ENCODE measurements at regions not wholly inside any gene's neighbourhood (a gene's known extent, or its start where the extent isn't known, plus 50 kb on each side); places are given as distances from the start of the nearest gene placed in this dataset.

DNA sequence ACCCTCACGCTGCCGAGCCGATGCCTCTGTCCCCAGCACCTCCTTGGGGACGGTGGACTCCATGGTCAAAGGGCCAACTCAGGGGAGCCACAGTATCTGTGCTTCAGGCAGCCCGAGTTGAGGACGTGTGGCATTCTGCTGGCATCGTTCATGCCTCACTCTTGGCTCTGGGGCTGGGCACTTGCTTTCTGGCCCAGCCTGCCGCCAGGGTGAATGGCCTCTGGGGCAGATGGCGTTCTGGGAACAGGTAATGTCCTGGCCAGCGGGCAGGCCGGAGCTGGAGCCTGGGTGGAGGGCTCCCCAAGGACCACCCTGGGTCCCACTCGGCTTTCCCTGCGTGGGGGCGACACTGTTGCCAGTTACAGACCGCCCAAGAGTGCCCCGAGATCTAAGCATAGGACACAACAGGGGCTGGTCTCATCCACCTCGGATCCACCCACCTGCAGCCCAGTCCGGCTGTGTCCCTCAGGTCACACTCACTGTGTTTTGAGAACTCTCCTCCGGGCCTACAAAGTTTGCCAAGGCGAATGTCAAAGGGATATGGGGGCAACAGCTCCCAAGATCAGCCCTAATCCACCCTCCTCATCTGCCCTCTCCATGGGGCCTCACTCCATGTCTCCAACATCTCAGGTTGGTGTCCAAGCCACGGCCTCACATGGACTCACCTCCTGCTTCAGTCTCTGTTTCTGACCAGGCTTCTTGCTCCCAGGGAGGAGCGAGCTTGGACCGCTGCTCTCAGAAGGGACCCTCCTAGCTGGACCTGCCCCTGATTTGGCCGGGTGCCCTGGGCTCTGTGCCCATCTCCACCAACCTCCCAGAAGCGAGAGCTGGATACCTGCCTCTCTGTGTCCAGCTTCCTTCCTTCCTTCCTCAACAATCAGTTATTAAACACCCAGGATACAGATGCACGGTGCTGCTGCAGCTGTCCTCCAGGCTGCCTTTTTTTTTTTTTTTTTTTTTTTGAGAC, 60.8 kb downstream of the TMEM235 start:
- Histone ChIP-seq H3K27ac (no peak overlapping the region), H3K4me1 (peaks cover 0 to 4% (median 1%) of the 10 kb centered on the region in 4 donors), H3K9me3 (no peaks in the 10 kb centered on the region), H3K27me3 (no peaks in the 10 kb centered on the region), H3K36me3 (no peaks in the 10 kb centered on the region), H3K4me3 (no peak overlapping the region)
- intact Hi-C loops (cut with DNase I; ENCODE audit: low total_unique reads) (no loop called here), in situ Hi-C loops (cut with MboI; ENCODE audit: low pct_ligation_motif_present in 1 of 4, low pct_unique_long_range_greater_than_20kb in 1 of 4, low sequenced_read_pairs in 3 of 4) (loop anchor here in 2 of 4 donors (10.0 kb wide), 1 partner anchor 133 kb away; no protein-coding TSS in a partner anchor)
- TF ChIP-seq, protein P1, sequence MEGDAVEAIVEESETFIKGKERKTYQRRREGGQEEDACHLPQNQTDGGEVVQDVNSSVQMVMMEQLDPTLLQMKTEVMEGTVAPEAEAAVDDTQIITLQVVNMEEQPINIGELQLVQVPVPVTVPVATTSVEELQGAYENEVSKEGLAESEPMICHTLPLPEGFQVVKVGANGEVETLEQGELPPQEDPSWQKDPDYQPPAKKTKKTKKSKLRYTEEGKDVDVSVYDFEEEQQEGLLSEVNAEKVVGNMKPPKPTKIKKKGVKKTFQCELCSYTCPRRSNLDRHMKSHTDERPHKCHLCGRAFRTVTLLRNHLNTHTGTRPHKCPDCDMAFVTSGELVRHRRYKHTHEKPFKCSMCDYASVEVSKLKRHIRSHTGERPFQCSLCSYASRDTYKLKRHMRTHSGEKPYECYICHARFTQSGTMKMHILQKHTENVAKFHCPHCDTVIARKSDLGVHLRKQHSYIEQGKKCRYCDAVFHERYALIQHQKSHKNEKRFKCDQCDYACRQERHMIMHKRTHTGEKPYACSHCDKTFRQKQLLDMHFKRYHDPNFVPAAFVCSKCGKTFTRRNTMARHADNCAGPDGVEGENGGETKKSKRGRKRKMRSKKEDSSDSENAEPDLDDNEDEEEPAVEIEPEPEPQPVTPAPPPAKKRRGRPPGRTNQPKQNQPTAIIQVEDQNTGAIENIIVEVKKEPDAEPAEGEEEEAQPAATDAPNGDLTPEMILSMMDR (IDR thresholded peaks at IDR 0.05), result no peak
- no peak for TF ChIP-seq EP300 (IDR thresholded peaks at IDR 0.05; ENCODE audit: low read depth)
- TF ChIP-seq POLR2A (IDR thresholded peaks at IDR 0.05), result no peak
- no peak for TF ChIP-seq POLR2AphosphoS5 (IDR thresholded peaks at IDR 0.05)
- 60 to 87% methylated on average over 2 to 25 of the region's 26 CpGs for WGBS, 2 donors (ENCODE audit: low coverage in 1 of 2)
- DNase-seq, result no peak

DNA sequence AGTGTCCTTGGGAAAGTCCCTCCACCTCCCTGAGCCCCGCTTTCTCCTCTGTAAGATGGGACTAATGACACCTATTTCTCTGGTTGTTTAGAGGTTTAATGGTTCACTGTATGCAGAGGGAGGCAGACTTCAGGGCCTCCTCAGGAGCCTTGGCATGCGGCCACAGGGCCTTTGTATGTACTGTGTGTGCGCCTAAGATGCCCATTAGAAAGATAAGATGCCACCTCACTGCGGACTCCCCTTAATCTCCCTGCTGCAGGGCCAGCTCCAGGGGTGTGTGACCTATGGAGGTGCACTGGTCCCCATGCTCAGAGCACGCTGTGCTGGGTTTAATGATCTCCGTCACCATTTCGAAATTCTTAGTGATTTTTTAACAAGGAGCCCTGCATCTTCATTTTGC, 59.3 kb downstream of the TMEM235 start:
- H3K4me3 ChIP-seq, result no peak overlapping the region
- no peak for TF ChIP-seq POLR2AphosphoS5 (IDR thresholded peaks at IDR 0.05)
- TF ChIP-seq EP300 (IDR thresholded peaks at IDR 0.05; ENCODE audit: low read depth), result no peak
- TF ChIP-seq POLR2A (IDR thresholded peaks at IDR 0.05), result no peak
- TF ChIP-seq, protein P1 (IDR thresholded peaks at IDR 0.05), result no peak
- H3K4me1 ChIP-seq, result peaks cover 0 to 4% (median 1%) of the 10 kb centered on the region in 4 donors
- 87 to 93% methylated on average over 6 to 7 of the region's 7 CpGs for WGBS, 2 donors (ENCODE audit: low coverage in 1 of 2)
- no peaks in the 10 kb centered on the region for H3K36me3 ChIP-seq
- intact Hi-C loops (cut with DNase I; ENCODE audit: low total_unique reads) (no loop called here), in situ Hi-C loops (cut with MboI; ENCODE audit: low pct_ligation_motif_present in 1 of 4, low pct_unique_long_range_greater_than_20kb in 1 of 4, low sequenced_read_pairs in 3 of 4) (loop anchor here in 2 of 4 donors (10.0 kb wide), 1 partner anchor 134 kb away; no protein-coding TSS in a partner anchor)
- no peak overlapping the region for H3K27ac ChIP-seq
- no peaks in the 10 kb centered on the region for H3K27me3 ChIP-seq
- H3K9me3 ChIP-seq, result no peaks in the 10 kb centered on the region
- DNase-seq, result no peak

Data from transverse colon (tissue), 4 donors.